Smooth muscle cell (in vitro differentiated cells): ENCODE measurements at regions not wholly inside any gene's neighbourhood (a gene's known extent, or its start where the extent isn't known, plus 50 kb on each side); places are given as distances from the start of the nearest gene placed in this dataset.

Source experiments
- DNase-seq: peaks from one replicate; lab custom pipeline; 2025; ENCODE audit not compliant: unreplicated experiment; lab: John Stamatoyannopoulos, UW
- H2AFZ ChIP-seq: fragments of 200-600 bp; sonication (generic); 2 replicates; pipeline ENCODE4 v1.6.0; 2016; ENCODE audit warnings: antibody characterized with exemption, low read depth, mild to moderate bottlenecking
- H3F3A ChIP-seq: fragments of 200-600 bp; sonication (generic); 2 replicates; pipeline ENCODE4 v1.6.0; 2017; ENCODE audit warnings: antibody characterized with exemption, low read depth
- H3K27ac ChIP-seq: fragments of 200-600 bp; sonication (generic); 2 replicates; pipeline ENCODE4 v1.5.1; 2016; ENCODE audit warnings: low read depth, mild to moderate bottlenecking
- H3K27me3 ChIP-seq: fragments of 200-600 bp; sonication (generic); 2 replicates; pipeline ENCODE4 v1.6.1; 2016; ENCODE audit warnings: low read depth, mild to moderate bottlenecking
- H3K36me3 ChIP-seq: fragments of 200-600 bp; sonication (generic); 2 replicates; pipeline ENCODE4 v1.5.1; 2016; ENCODE audit warnings: low read depth
- H3K4me1 ChIP-seq: fragments of 200-600 bp; sonication (generic); 2 replicates; pipeline ENCODE4 v1.5.1; 2016; ENCODE audit warnings: low read depth
- H3K4me2 ChIP-seq: fragments of 200-600 bp; sonication (generic); 2 replicates; pipeline ENCODE4 v1.6.0; 2016; ENCODE audit warnings: mild to moderate bottlenecking
- H3K4me3 ChIP-seq: fragments of 200-600 bp; sonication (generic); 2 replicates; pipeline ENCODE4 v1.5.1; 2016; ENCODE audit warnings: mild to moderate bottlenecking
- H3K79me2 ChIP-seq: fragments of 200-600 bp; sonication (generic); 2 replicates; pipeline ENCODE4 v1.6.0; 2016; ENCODE audit warnings: low read depth, mild to moderate bottlenecking
- H3K9ac ChIP-seq: fragments of 200-600 bp; sonication (generic); 2 replicates; pipeline ENCODE4 v1.6.0; 2016; ENCODE audit warnings: low read depth
- H3K9me3 ChIP-seq: fragments of 200-600 bp; sonication (generic); replicated peaks from 2 replicates; pipeline ENCODE4 v1.5.1; 2016; ENCODE audit warnings: low read depth
- H4K20me1 ChIP-seq: fragments of 200-600 bp; sonication (generic); 2 replicates; pipeline ENCODE4 v1.6.0; 2016; ENCODE audit warnings: low read depth
- CTCF ChIP-seq: fragments of 200-600 bp; sonication (generic); IDR thresholded peaks from 2 replicates; pipeline ENCODE4 v1.5.1; 2017; ENCODE audit warnings: borderline replicate concordance, mild to moderate bottlenecking, antibody characterized with exemption; ENCODE audit not compliant: insufficient read depth, poor library complexity, severe bottlenecking
- WGBS: methylation state at CpG from one replicate; pipeline ENCODE4 v1.1.7; 2016; ENCODE audit warnings: low lambda C conversion rate; 5-methylcytosine and 5-hydroxymethylcytosine counted together

- no peaks in the 10 kb centered on the region for H3K27me3 ChIP-seq
- H3F3A ChIP-seq = no peaks in the 10 kb centered on the region
- no peak overlapping the region for H2AFZ ChIP-seq
- no peak for DNase-seq
- H3K9me3 ChIP-seq = no peaks in the 10 kb centered on the region
- WGBS = 50% methylated on average over 1 of the region's 1 CpG
- no peak overlapping the region for H3K4me2 ChIP-seq
- H4K20me1 ChIP-seq = no peaks in the 10 kb centered on the region
- TF ChIP-seq CTCF = no peak
- H3K36me3 ChIP-seq = no peaks in the 10 kb centered on the region
- H3K79me2 ChIP-seq = no peaks in the 10 kb centered on the region
- peak overlapping the region; percentile 55 for H3K27ac ChIP-seq
- H3K4me3 ChIP-seq = no peak overlapping the region
- H3K4me1 ChIP-seq = no peaks in the 10 kb centered on the region
- H3K9ac ChIP-seq = no peak overlapping the region
Measured at GRCh38 chr2:193581807-193582206, 1387.1 kb upstream of the TMEFF2 start.

GRCh38 chr2:193580176-193580950, 1385.6 kb upstream of the TMEFF2 start:
- no peak overlapping the region for H3K9ac ChIP-seq

GRCh38 chr2:193566886-193567285, 1372.2 kb upstream of the TMEFF2 start:
- no peaks in the 10 kb centered on the region for H3K36me3 ChIP-seq
- no peak overlapping the region for H2AFZ ChIP-seq
- no peaks in the 10 kb centered on the region for H3K79me2 ChIP-seq
- no peaks in the 10 kb centered on the region for H3K4me1 ChIP-seq
- no peaks in the 10 kb centered on the region for H4K20me1 ChIP-seq
- H3K27me3 ChIP-seq = no peaks in the 10 kb centered on the region
- no peak for DNase-seq
- H3K9me3 ChIP-seq = no peaks in the 10 kb centered on the region
- 93% methylated on average over 2 of the region's 2 CpGs for WGBS
- no peaks in the 10 kb centered on the region for H3F3A ChIP-seq
- H3K9ac ChIP-seq = no peak overlapping the region
- no peak overlapping the region for H3K4me3 ChIP-seq
- no peak for TF ChIP-seq CTCF
- no peak overlapping the region for H3K4me2 ChIP-seq
- H3K27ac ChIP-seq = no peak overlapping the region

More at GRCh38 chr2:193580176-193580950, 1385.6 kb upstream of the TMEFF2 start:
- no peak overlapping the region for H3K4me2 ChIP-seq
- no peaks in the 10 kb centered on the region for H3K36me3 ChIP-seq
- no peak overlapping the region for H2AFZ ChIP-seq
- no peaks in the 10 kb centered on the region for H3F3A ChIP-seq
- TF ChIP-seq CTCF = no peak
- H3K9me3 ChIP-seq = no peaks in the 10 kb centered on the region
- no peaks in the 10 kb centered on the region for H4K20me1 ChIP-seq
- no peak overlapping the region for H3K4me3 ChIP-seq
- no peak for DNase-seq
- WGBS = 93% methylated on average over 21 of the region's 21 CpGs
- H3K4me1 ChIP-seq = no peaks in the 10 kb centered on the region
- no peaks in the 10 kb centered on the region for H3K79me2 ChIP-seq
- H3K27me3 ChIP-seq = no peaks in the 10 kb centered on the region
- H3K27ac ChIP-seq = no peak overlapping the region

GRCh38 chr2:193566276-193566675, 1371.5 kb upstream of the TMEFF2 start:
- 22% methylated on average over 2 of the region's 2 CpGs for WGBS
- H2AFZ ChIP-seq = no peak overlapping the region
- TF ChIP-seq CTCF = no peak
- no peak overlapping the region for H3K27ac ChIP-seq
- H3F3A ChIP-seq = no peaks in the 10 kb centered on the region
- H3K4me3 ChIP-seq = no peak overlapping the region
- H3K36me3 ChIP-seq = no peaks in the 10 kb centered on the region
- no peaks in the 10 kb centered on the region for H3K79me2 ChIP-seq
- H4K20me1 ChIP-seq = no peaks in the 10 kb centered on the region
- no peaks in the 10 kb centered on the region for H3K9me3 ChIP-seq
- H3K9ac ChIP-seq = no peak overlapping the region
- H3K4me2 ChIP-seq = no peak overlapping the region
- H3K27me3 ChIP-seq = no peaks in the 10 kb centered on the region
- DNase-seq = no peak
- no peaks in the 10 kb centered on the region for H3K4me1 ChIP-seq
